HL-60 (cell line): ENCODE measurements at regions not wholly inside any gene's neighbourhood (a gene's known extent, or its start where the extent isn't known, plus 50 kb on each side); places are given as distances from the start of the nearest gene placed in this dataset.

ENCODE experiments used
- CTCF ChIP-seq: IDR thresholded peaks from one replicate; pipeline ENCODE4 v1.5.1; 2011; ENCODE audit warnings: low read length, control low read depth, inconsistent platforms; ENCODE audit not compliant: insufficient read depth
- GABPA ChIP-seq: IDR thresholded peaks from 2 replicates; pipeline ENCODE4 v1.6.1; 2012; ENCODE audit warnings: low read depth
- POLR2AphosphoS5 ChIP-seq: IDR thresholded peaks from 2 replicates; pipeline ENCODE4 v1.6.1; 2012; ENCODE audit warnings: low read depth
- REST ChIP-seq: IDR thresholded peaks from 2 replicates; pipeline ENCODE4 v1.6.1; 2012; ENCODE audit warnings: low read depth; ENCODE audit not compliant: insufficient replicate concordance

- TF ChIP-seq POLR2AphosphoS5 (no peak), CTCF (no peak), GABPA (no peak), REST (no peak)
These were observed 337.8 kb upstream of the PAPPA start for GRCh38 chr9:115815786-115816185.
